HepG2 (cell line): ENCODE measurements at regions not wholly inside any gene's neighbourhood (a gene's known extent, or its start where the extent isn't known, plus 50 kb on each side); places are given as distances from the start of the nearest gene placed in this dataset.

Experiments used
- ATAC-seq: fragments of 200-7000 bp; cut with Tn5 transposase; 3 replicates; pipeline ENCODE4 v1.9.1; 2020; ENCODE audit warnings: mild to moderate bottlenecking, moderate library complexity
- BruUV-seq: library from RNA; stranded (reverse); fragments of 400-500 nt; replicated peaks from 2 replicates; lab custom pipeline; 2021; lab: Mats Ljungman, UMichigan
- CTCF ChIA-PET: fragments of 300-600 bp; formaldehyde crosslinking; extraction: SDS; loops from one replicate; lab custom pipeline; 2021; ENCODE audit warnings: low total read pairs, inconsistent platforms, low intra/inter-chr PET ratio; lab: Yijun Ruan, JAX
- POLR2A ChIA-PET: fragments of 350-600 bp; sonication (Branson Sonifier 250); formaldehyde crosslinking; loops from one replicate; lab custom pipeline; 2020; ENCODE audit warnings: antibody characterized with exemption, inconsistent platforms; lab: Yijun Ruan, JAX
- DNase-seq: peaks from one replicate; pipeline ENCODE4 v3.0.0-alpha.2; 2015; ENCODE audit warnings: low spot score
- FAIRE-seq: peaks from 3 replicates; lab custom pipeline; 2011; peaks lifted over from hg19 to GRCh38; lab: Jason Lieb, UNC
- H2AFZ ChIP-seq: one replicate; pipeline ENCODE4 v1.6.1; 2011; ENCODE audit warnings: low read length, inconsistent platforms
- H3K27ac ChIP-seq: fragments of 300-600 bp; 3 replicates; pipeline ENCODE4 v1.8.0; 2011; ENCODE audit warnings: mixed run types, mild to moderate bottlenecking, mixed read lengths, low read length, inconsistent platforms; ENCODE audit not compliant: insufficient read depth; ENCODE audit errors: extremely low read length
- H3K27me3 ChIP-seq, 2 experiments: fragments of 200-600 bp in 1 of 2; 2 replicates in 1 of 2; 3 replicates in 1 of 2; pipeline versions ENCODE4 v1.6.0 to v1.8.0; 2011; ENCODE audit warnings: low read length in 2 of 2, mild to moderate bottlenecking in 2 of 2, moderate library complexity in 2 of 2, inconsistent platforms in 1 of 2; ENCODE audit not compliant: insufficient read depth in 2 of 2, control insufficient read depth in 1 of 2
- H3K36me3 ChIP-seq, 2 experiments: fragments of 200-600 bp in 1 of 2; replicated peaks in 1 of 2; 2 replicates in 1 of 2; 3 replicates in 1 of 2; pipeline versions ENCODE4 v1.5.1 to v1.8.0; 2011; ENCODE audit warnings: low read length in 2 of 2, inconsistent platforms in 1 of 2; ENCODE audit not compliant: insufficient read depth in 2 of 2, control insufficient read depth in 1 of 2
- H3K4me1 ChIP-seq: 2 replicates; pipeline ENCODE4 v1.5.1; 2012; ENCODE audit warnings: low read length, inconsistent platforms; ENCODE audit not compliant: insufficient read depth
- H3K4me2 ChIP-seq: 2 replicates; pipeline ENCODE4 v1.6.0; 2011; ENCODE audit warnings: low read depth, low read length, inconsistent platforms
- H3K4me3 ChIP-seq, 3 experiments: fragments of 200-600 bp in 1 of 3; sonication (generic), shearing (Covaris generic) in 1 of 3; replicated peaks in 1 of 3; 2 replicates each; pipeline ENCODE4 v1.5.1; 2011 to 2016; ENCODE audit warnings: low read length in 3 of 3, inconsistent platforms in 2 of 3, low read depth in 2 of 3, mild to moderate bottlenecking in 2 of 3, control low read depth in 1 of 3, mixed read lengths in 1 of 3; ENCODE audit not compliant: insufficient read depth in 1 of 3
- H3K79me2 ChIP-seq: one replicate; pipeline ENCODE4 v1.6.1; 2011; ENCODE audit warnings: low read length, inconsistent platforms; ENCODE audit not compliant: insufficient read depth
- H3K9ac ChIP-seq: 2 replicates; pipeline ENCODE4 v1.6.0; 2011; ENCODE audit warnings: mild to moderate bottlenecking, low read depth, low read length, inconsistent platforms; ENCODE audit not compliant: insufficient read depth
- H3K9me3 ChIP-seq: 2 replicates; pipeline ENCODE4 v1.5.1; 2012; ENCODE audit warnings: mild to moderate bottlenecking, low read length
- H4K20me1 ChIP-seq: 2 replicates; pipeline ENCODE4 v1.6.0; 2011; ENCODE audit warnings: inconsistent platforms, mild to moderate bottlenecking, low read length, moderate library complexity; ENCODE audit not compliant: insufficient read depth
- ATF4 ChIP-seq, 2 experiments: fragments of 450-650 bp in 1 of 2; sonication (generic) in 1 of 2; formaldehyde crosslinking; IDR thresholded peaks; 2 replicates each; pipeline versions ENCODE4 v1.5.0 to v1.8.0; 2020 to 2022; ENCODE audit warnings: mild to moderate bottlenecking in 1 of 2, missing genetic modification reagents in 1 of 2
- FOXM1 ChIP-seq: sonication (generic); formaldehyde crosslinking; IDR thresholded peaks from 2 replicates; pipeline ENCODE4 v1.5.0; 2020; ENCODE audit warnings: missing genetic modification reagents
- GRHL1 ChIP-seq: sonication (generic); formaldehyde crosslinking; conservative IDR thresholded peaks from 2 replicates; pipeline ENCODE4 v1.8.0; 2022; ENCODE audit warnings: missing genetic modification reagents
- MED1 ChIP-seq: sonication (generic); formaldehyde crosslinking; IDR thresholded peaks from 2 replicates; pipeline ENCODE4 v1.4.0; 2020; ENCODE audit warnings: missing genetic modification reagents
- MXD1 ChIP-seq: sonication (generic); formaldehyde crosslinking; IDR thresholded peaks from 2 replicates; pipeline ENCODE4 v1.4.0; 2020; ENCODE audit warnings: mild to moderate bottlenecking, missing genetic modification reagents
- NONO ChIP-seq, 2 experiments: fragments of 450-650 bp in 1 of 2; sonication (generic) in 1 of 2; formaldehyde crosslinking in 1 of 2; IDR thresholded peaks in 1 of 2; conservative IDR thresholded peaks in 1 of 2; 2 replicates each; pipeline versions ENCODE4 v1.6.1 to v1.8.0; 2017 to 2022; ENCODE audit warnings: mild to moderate bottlenecking in 1 of 2, missing genetic modification reagents in 1 of 2, moderate library complexity in 1 of 2
- PHF8 ChIP-seq: sonication (generic); formaldehyde crosslinking; IDR thresholded peaks from 2 replicates; pipeline ENCODE4 v1.5.0; 2020; ENCODE audit warnings: missing genetic modification reagents
- REPIN1 ChIP-seq: sonication (generic); formaldehyde crosslinking; IDR thresholded peaks from 2 replicates; pipeline ENCODE4 v1.8.0; 2022; ENCODE audit warnings: missing genetic modification reagents, low read depth, mild to moderate bottlenecking, borderline replicate concordance
- TOE1 ChIP-seq: sonication (generic); formaldehyde crosslinking; IDR thresholded peaks from 2 replicates; pipeline ENCODE4 v1.4.0; 2020; ENCODE audit warnings: mild to moderate bottlenecking, missing genetic modification reagents
- ZNF441 ChIP-seq: sonication (generic); formaldehyde crosslinking; IDR thresholded peaks from 2 replicates; pipeline ENCODE4 v1.7.0; 2021; ENCODE audit warnings: missing genetic modification reagents, borderline replicate concordance
- ZNF614 ChIP-seq: IDR thresholded peaks from 2 replicates; pipeline ENCODE4 v1.6.1; 2018; ENCODE audit warnings: missing biosample characterization, missing genetic modification reagents, inconsistent platforms, borderline replicate concordance
- ZNF639 ChIP-seq: conservative IDR thresholded peaks from 2 replicates; pipeline ENCODE4 v1.6.1; 2018; ENCODE audit warnings: missing genetic modification reagents
- ZNF781 ChIP-seq: sonication (generic); formaldehyde crosslinking; IDR thresholded peaks from 2 replicates; pipeline ENCODE4 v1.5.1; 2020; ENCODE audit warnings: borderline replicate concordance, mild to moderate bottlenecking, missing genetic modification reagents; ENCODE audit errors: not compliant biosample characterization
- WGBS: methylation state at CpG from one replicate; pipeline ENCODE4 v1.1.6; 2017; ENCODE audit warnings: low lambda C conversion rate; 5-methylcytosine and 5-hydroxymethylcytosine counted together
- in situ Hi-C: cut with HindIII; loops from 2 replicates; pipeline ENCODE4 v1.10.0; 2017; ENCODE audit warnings: low pct_unique_long_range_greater_than_20kb; ENCODE audit not compliant: extremely low pct_ligation_motif_present
- intact Hi-C: fragments of 100-400 bp; cut with micrococcal nuclease; formaldehyde crosslinking; loops from one replicate; pipeline ENCODE4 v1.10.0; 2022; ENCODE audit not compliant: unreplicated experiment

- Histone ChIP-seq H3K36me3 (no peaks in the 10 kb centered on the region), H3K9ac (no peak overlapping the region), H3K9me3 (no peaks in the 10 kb centered on the region), H4K20me1 (no peaks in the 10 kb centered on the region), H3K27me3 (no peaks in the 10 kb centered on the region; a peak in 1 of 5 replicates), H3K4me3 (no peak overlapping the region), H3K4me1 (0 out of 2 replicates have a peak, but pooled peaks cover 4% of the 10 kb centered on the region), H3K4me2 (no peak overlapping the region), H2AFZ (no peak overlapping the region), H3K79me2 (no peaks in the 10 kb centered on the region), H3K27ac (no peak overlapping the region)
- no peak for FAIRE-seq
- intact Hi-C loops, result no loop called here
- ATAC-seq, result no peak
- in situ Hi-C loops, result no loop called here
- CTCF ChIA-PET, result no interaction called here
- POLR2A ChIA-PET, result no interaction called here
- DNase-seq, result no peak
- no CpG with 5 or more reads among the region's 4 CpGs for WGBS
- TF ChIP-seq PHF8 (CRISPR knock-in tag), result no peak
- TF ChIP-seq MED1 (CRISPR knock-in tag), result no peak
- no peak for TF ChIP-seq MXD1 (CRISPR knock-in tag)
- no peak for TF ChIP-seq TOE1 (CRISPR knock-in tag)
- no peak for TF ChIP-seq ATF4 (CRISPR knock-in tag; IDR thresholded peaks at IDR 0.05)
- TF ChIP-seq ZNF781 (CRISPR knock-in tag), result no peak
- no peak for TF ChIP-seq ZNF614 (CRISPR knock-in tag)
- TF ChIP-seq, all 625 proteins: peak for 0
- BruUV-seq, result no TSS peak
Measured at GRCh38 chr9:14546693-14547092, 146.5 kb downstream of the ZDHHC21 start.

- ATAC-seq, result no peak
- no peak for DNase-seq
- no peaks in the 10 kb centered on the region for H3K79me2 ChIP-seq
- no peak for FAIRE-seq
- in situ Hi-C loops (no loop called here), intact Hi-C loops (no loop called here)
- WGBS, result 20% methylated on average over 4 of the region's 4 CpGs
- no peak overlapping the region for H3K27ac ChIP-seq
- no peaks in the 10 kb centered on the region for H3K36me3 ChIP-seq
- no peak overlapping the region for H3K4me3 ChIP-seq
- no peaks in the 10 kb centered on the region for H3K9me3 ChIP-seq
- H2AFZ ChIP-seq, result no peak overlapping the region
- H3K4me1 ChIP-seq, result no peaks in the 10 kb centered on the region
- no peaks in the 10 kb centered on the region; a peak in 2 of 5 replicates for H3K27me3 ChIP-seq
- no peak overlapping the region for H3K9ac ChIP-seq
- ChIA-PET POLR2A (no interaction called here), CTCF (no interaction called here)
- no peak overlapping the region for H3K4me2 ChIP-seq
- BruUV-seq, result no TSS peak
- H4K20me1 ChIP-seq, result no peaks in the 10 kb centered on the region
- TF ChIP-seq GRHL1, result no peak
- no peak for TF ChIP-seq ZNF441
- no peak for TF ChIP-seq NONO (IDR thresholded peaks at IDR 0.05)
- TF ChIP-seq NONO (CRISPR knock-in tag; conservative IDR thresholded peaks at IDR 0.05), result no peak
- no peak for TF ChIP-seq FOXM1 (CRISPR knock-in tag)
- no peak for TF ChIP-seq ZNF639 (CRISPR knock-in tag)
- no peak for TF ChIP-seq REPIN1
Measured at GRCh38 chr9:14542071-14542470, 151.2 kb downstream of the ZDHHC21 start.
